ENCODE measurements at regions not wholly inside any gene's neighbourhood (a gene's known extent, or its start where the extent isn't known, plus 50 kb on each side); places are given as distances from the start of the nearest gene placed in this dataset.
A peak's percentile ranks its signal among the peaks of the same experiment; 100 is the strongest.

- Histone ChIP-seq H3K36me3 (replicated peaks; ENCODE audit: insufficient read depth, low read depth) (no peaks in the 10 kb centered on the region), H3K4me2 (no peak overlapping the region), H3K4me3 (no peak overlapping the region), H4K20me1 (ENCODE audit: insufficient read depth, poor library complexity, severe bottlenecking) (no peaks in the 10 kb centered on the region), H3K9me2 (replicated peaks; ENCODE audit: insufficient read depth) (no peaks in the 10 kb centered on the region), H2AFZ (no peak overlapping the region), H3K27ac (no peak overlapping the region), H3K27me3 (no peaks in the 10 kb centered on the region), H3K79me2 (no peaks in the 10 kb centered on the region), H3K9me3 (ENCODE audit: low read depth) (no peaks in the 10 kb centered on the region), H3K4me1 (ENCODE audit: insufficient read depth) (no peaks in the 10 kb centered on the region)
- TF ChIP-seq CTCF (IDR thresholded peaks at IDR 0.05; ENCODE audit: poor library complexity) (no peak), EZH2phosphoT487 (IDR thresholded peaks at IDR 0.05; ENCODE audit: low read depth, severe bottlenecking, unreplicated experiment) (no peak), EZH2 (IDR thresholded peaks at IDR 0.05; ENCODE audit: borderline replicate concordance) (no peak)
- DNase-seq (ENCODE audit: low spot score), result no peak
- 96% methylated on average over 6 of the region's 6 CpGs for WGBS (ENCODE audit: low lambda C conversion rate, missing lambda C conversion rate)
Measured at GRCh38 chr1:213817156-213817555, 170.6 kb upstream of the PROX1 start.

DNA sequence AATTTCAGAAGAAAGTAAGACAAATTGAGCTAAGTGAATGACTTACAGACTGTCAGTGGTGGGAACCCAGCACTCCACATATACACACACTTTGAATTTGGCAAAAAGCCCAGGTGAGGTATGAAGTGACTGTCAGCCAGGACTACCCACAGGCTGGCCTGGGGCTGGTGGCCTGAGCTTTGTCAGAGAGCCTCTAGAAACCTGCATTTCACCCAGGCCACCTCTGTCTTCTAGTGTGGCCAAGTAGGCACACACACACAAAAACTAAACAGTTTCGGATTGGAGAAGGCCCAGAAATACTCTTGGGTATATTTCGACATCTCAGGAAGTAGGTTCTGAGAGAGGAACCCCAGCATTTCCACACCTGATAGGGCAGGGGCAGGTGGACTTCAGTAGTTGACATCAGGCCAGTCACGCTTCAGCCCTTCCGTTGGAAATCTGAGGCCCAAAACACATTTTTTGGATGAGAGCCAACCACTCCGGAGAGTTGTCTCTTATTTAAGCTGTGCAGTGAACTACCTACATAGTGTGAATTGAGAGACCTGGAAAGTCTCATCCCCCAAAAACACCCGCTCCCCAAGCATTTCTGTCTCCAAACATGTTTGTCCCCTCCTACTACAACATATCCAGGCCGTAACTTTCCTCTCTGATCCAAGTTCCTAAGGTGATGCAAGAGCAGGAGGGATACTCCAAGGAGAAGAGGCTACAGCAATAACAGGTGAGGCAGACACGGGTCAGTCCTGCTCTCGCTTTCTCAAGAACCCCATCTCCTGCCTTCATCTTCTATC is 167.2 kb upstream of the PROX1 start:
- no peaks in the 10 kb centered on the region for H3K4me1 ChIP-seq (ENCODE audit: insufficient read depth)
- no peaks in the 10 kb centered on the region for H3K27me3 ChIP-seq
- H3K4me3 ChIP-seq, result no peak overlapping the region
- WGBS (ENCODE audit: low lambda C conversion rate, missing lambda C conversion rate), result 82% methylated on average over 9 of the region's 9 CpGs
- H3K36me3 ChIP-seq (replicated peaks; ENCODE audit: insufficient read depth, low read depth), result no peaks in the 10 kb centered on the region
- DNase-seq (ENCODE audit: low spot score), result peak; percentile 28
- no peaks in the 10 kb centered on the region for H3K9me2 ChIP-seq (replicated peaks; ENCODE audit: insufficient read depth)
- no peaks in the 10 kb centered on the region for H3K9me3 ChIP-seq (ENCODE audit: low read depth)
- TF ChIP-seq CTCF (IDR thresholded peaks at IDR 0.05; ENCODE audit: poor library complexity) (no peak), EZH2phosphoT487 (IDR thresholded peaks at IDR 0.05; ENCODE audit: low read depth, severe bottlenecking, unreplicated experiment) (no peak), EZH2 (IDR thresholded peaks at IDR 0.05; ENCODE audit: borderline replicate concordance) (no peak)
- no peaks in the 10 kb centered on the region for H3K79me2 ChIP-seq
- H2AFZ ChIP-seq, result no peak overlapping the region
- H3K27ac ChIP-seq, result no peak overlapping the region
- no peaks in the 10 kb centered on the region for H4K20me1 ChIP-seq (ENCODE audit: insufficient read depth, poor library complexity, severe bottlenecking)
- H3K4me2 ChIP-seq, result no peak overlapping the region

DNA sequence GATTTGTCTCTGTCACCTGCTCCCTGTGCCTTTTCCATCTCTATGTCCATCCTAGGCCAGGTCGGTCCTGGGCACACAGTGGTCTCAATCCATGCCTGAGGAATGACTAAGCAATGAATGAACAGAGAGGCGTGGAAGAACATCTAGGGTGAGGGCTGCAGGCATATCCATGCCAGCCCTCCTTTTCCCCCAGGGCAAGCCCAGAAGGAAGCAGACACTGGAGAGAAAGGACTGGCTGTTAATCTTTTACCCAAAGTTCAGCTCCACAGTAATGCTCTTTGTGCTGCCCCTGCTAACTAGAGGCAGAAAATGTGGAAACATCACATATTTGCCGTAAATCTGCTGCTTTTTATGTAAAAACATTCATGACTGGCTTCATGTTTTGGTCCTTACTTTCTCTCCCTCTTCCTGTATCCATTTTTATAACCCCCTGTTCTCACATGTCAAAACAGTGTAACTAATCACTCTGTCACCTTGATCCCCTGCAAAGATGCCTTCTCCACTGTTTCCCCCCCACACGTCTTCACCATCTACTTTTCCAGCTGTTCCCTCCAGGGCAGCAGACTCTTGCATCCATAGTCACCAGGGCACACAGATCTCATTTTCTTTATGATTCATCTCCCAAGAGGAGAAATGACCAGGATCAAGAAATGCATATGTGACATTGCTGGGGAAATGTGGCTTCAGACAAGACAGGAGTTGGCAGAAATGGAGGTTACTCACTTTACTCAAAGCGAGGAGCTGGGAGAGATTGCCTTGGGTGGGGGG is 166.4 kb upstream of the PROX1 start:
- Histone ChIP-seq H3K4me2 (no peak overlapping the region), H3K27ac (no peak overlapping the region), H3K27me3 (no peaks in the 10 kb centered on the region), H2AFZ (no peak overlapping the region), H3K4me3 (no peak overlapping the region), H4K20me1 (ENCODE audit: insufficient read depth, poor library complexity, severe bottlenecking) (no peaks in the 10 kb centered on the region), H3K9me3 (ENCODE audit: low read depth) (no peaks in the 10 kb centered on the region), H3K79me2 (no peaks in the 10 kb centered on the region), H3K36me3 (replicated peaks; ENCODE audit: insufficient read depth, low read depth) (no peaks in the 10 kb centered on the region), H3K4me1 (ENCODE audit: insufficient read depth) (no peaks in the 10 kb centered on the region), H3K9me2 (replicated peaks; ENCODE audit: insufficient read depth) (no peaks in the 10 kb centered on the region)
- no peak for TF ChIP-seq CTCF (IDR thresholded peaks at IDR 0.05; ENCODE audit: poor library complexity)
- TF ChIP-seq EZH2phosphoT487 (IDR thresholded peaks at IDR 0.05; ENCODE audit: low read depth, severe bottlenecking, unreplicated experiment), result no peak
- TF ChIP-seq EZH2 (IDR thresholded peaks at IDR 0.05; ENCODE audit: borderline replicate concordance), result no peak
- WGBS (ENCODE audit: low lambda C conversion rate, missing lambda C conversion rate), result 89% methylated on average over 5 of the region's 5 CpGs
- no peak for DNase-seq (ENCODE audit: low spot score)

Data from hepatocyte (in vitro differentiated cells).